NCI-H2029 (cell line): ENCODE measurements at regions not wholly inside any gene's neighbourhood (a gene's known extent, or its start where the extent isn't known, plus 50 kb on each side); places are given as distances from the start of the nearest gene placed in this dataset.
A peak's percentile ranks its signal among the peaks of the same experiment; 100 is the strongest.

Experiments used
- DNase-seq: peaks from one replicate; lab custom pipeline; 2025; lab: John Stamatoyannopoulos, UW

- peak; percentile 38 for DNase-seq
Observed at GRCh38 chr11:133787379-133788141, 57.8 kb downstream of the SPATA19 start.

- DNase-seq, result no peak
Observed at GRCh38 chr11:133785795-133786340, 59.4 kb downstream of the SPATA19 start.

- DNase-seq, result no peak
Observed at GRCh38 chr11:133784359-133784758, 61.0 kb downstream of the SPATA19 start.

GRCh38 chr11:133782116-133782725 is 63.1 kb downstream of the SPATA19 start:
- DNase-seq, result no peak

- DNase-seq, result no peak
Observed at GRCh38 chr11:133778161-133778560, 67.2 kb downstream of the SPATA19 start.

- DNase-seq, result no peak
Observed at GRCh38 chr11:133776671-133777367, 68.5 kb downstream of the SPATA19 start.

GRCh38 chr11:133762538-133762937 is 82.8 kb downstream of the SPATA19 start:
- DNase-seq, result no peak

- peak; percentile 2 for DNase-seq
Observed at GRCh38 chr11:133753150-133753549, 92.2 kb downstream of the SPATA19 start.

- no peak for DNase-seq
Observed at GRCh38 chr11:133749841-133750240, 95.5 kb downstream of the SPATA19 start.

GRCh38 chr11:133747409-133747808 is 97.9 kb downstream of the SPATA19 start:
- DNase-seq, result no peak

- DNase-seq, result no peak
Observed at GRCh38 chr11:133746663-133747306, 98.5 kb downstream of the SPATA19 start.

- no peak for DNase-seq
Observed at GRCh38 chr11:133745791-133746190, 99.5 kb downstream of the SPATA19 start.

GRCh38 chr11:133742353-133742752 is 103.0 kb downstream of the SPATA19 start:
- no peak for DNase-seq

GRCh38 chr11:133740963-133741362 is 104.3 kb downstream of the SPATA19 start:
- DNase-seq, result no peak

- no peak for DNase-seq
Observed at GRCh38 chr11:133739481-133739880, 105.8 kb downstream of the SPATA19 start.

GRCh38 chr11:133738624-133739023 is 106.7 kb downstream of the SPATA19 start:
- DNase-seq, result no peak

GRCh38 chr11:133733631-133734030 is 111.7 kb downstream of the SPATA19 start:
- DNase-seq, result no peak

- DNase-seq, result no peak
Observed at GRCh38 chr11:133732109-133732674, 113.1 kb downstream of the SPATA19 start.

- DNase-seq, result no peak
Observed at GRCh38 chr11:133727774-133728173, 117.5 kb downstream of the SPATA19 start.

- DNase-seq, result no peak
Observed at GRCh38 chr11:133726542-133726941, 118.8 kb downstream of the SPATA19 start.

GRCh38 chr11:133724116-133724515 is 121.2 kb downstream of the SPATA19 start:
- DNase-seq, result no peak

- DNase-seq, result peak; percentile 94
Observed at GRCh38 chr11:133723056-133723455, 122.3 kb downstream of the SPATA19 start.
